ENCODE measurements at regions not wholly inside any gene's neighbourhood (a gene's known extent, or its start where the extent isn't known, plus 50 kb on each side); places are given as distances from the start of the nearest gene placed in this dataset.

DNA sequence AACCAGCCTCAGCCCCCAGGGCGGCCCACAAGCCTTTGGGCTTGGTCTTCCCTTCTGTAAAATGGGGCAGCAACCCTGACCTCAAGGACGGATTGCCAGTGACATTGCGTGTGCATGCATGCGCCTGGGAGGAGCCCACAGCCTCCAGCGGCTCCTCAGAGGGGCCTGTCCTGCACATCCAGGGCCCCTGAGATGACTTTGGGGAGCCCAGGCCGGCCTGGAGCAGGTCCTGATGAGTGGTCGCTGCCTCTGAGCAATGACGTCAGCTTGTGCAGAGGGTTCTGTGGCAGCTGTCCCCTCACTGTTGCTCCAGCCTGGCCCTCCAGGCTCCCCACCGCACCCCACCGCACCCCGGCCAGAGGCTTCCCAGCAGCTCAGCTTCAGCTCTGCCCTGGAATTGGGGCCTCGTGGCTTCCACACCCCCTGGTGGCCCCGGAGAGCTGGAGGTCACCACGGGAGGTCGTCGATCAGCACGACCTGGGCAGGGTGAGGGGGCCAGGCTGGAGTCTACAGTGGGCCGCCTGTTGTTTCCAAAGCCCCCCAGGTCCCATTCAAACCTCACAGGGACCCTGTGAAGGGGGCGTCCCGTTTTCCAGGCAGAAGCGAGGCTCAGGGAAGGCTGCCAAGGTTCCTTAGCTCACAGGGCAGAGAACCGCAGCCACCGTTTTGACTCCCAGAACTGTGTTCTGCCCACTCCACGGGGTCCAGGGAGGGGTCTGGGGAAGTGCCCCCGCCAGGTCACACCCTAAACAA is 341.8 kb downstream of the SEC14L1 start:
- Histone ChIP-seq H3K79me1 (ENCODE audit: low read depth, low read length) (peaks cover 48% of the 10 kb centered on the region), H3K36me3 (replicated peaks in 1 of 2; ENCODE audit: control insufficient read depth in 2 of 2, insufficient read depth in 2 of 2, low read length in 2 of 2) (peaks cover 41 to 84% of the 10 kb centered on the region in 2 donors), H2BK12ac (ENCODE audit: low read length) (no peak overlapping the region), H3K23ac (ENCODE audit: low read depth, low read length, poor library complexity) (peak overlapping the region; percentile 50), H4K91ac (ENCODE audit: low read depth, low read length, poor library complexity) (peak overlapping the region; percentile 59), H2BK5ac (ENCODE audit: low read length) (peak overlapping the region; percentile 69), H3K4me1 (ENCODE audit: control insufficient read depth in 2 of 2, insufficient read depth in 1 of 2, low read depth in 1 of 2, low read length in 2 of 2) (peaks cover 19 to 25% of the 10 kb centered on the region in 2 donors), H3K18ac (ENCODE audit: low read length) (peak overlapping the region; percentile 44), H2BK120ac (ENCODE audit: low read depth, low read length) (no peak overlapping the region), H2BK15ac (ENCODE audit: low read length) (no peak overlapping the region), H3K27me3 (ENCODE audit: control insufficient read depth in 3 of 3, insufficient read depth in 3 of 3, low read depth in 1 of 3, low read length in 3 of 3) (no peaks in the 10 kb centered on the region), H3K14ac (ENCODE audit: low read length) (peak overlapping the region; percentile 21), H4K8ac (ENCODE audit: low read depth, low read length) (no peak overlapping the region), H2AFZ (ENCODE audit: low read length) (no peak overlapping the region), H3K9ac (ENCODE audit: low read depth, low read length, poor library complexity) (peak overlapping the region; percentile 44), H3K4ac (ENCODE audit: low read length) (no peak overlapping the region), H3K4me3 (ENCODE audit: low read length in 2 of 2) (no peak overlapping the region), H3K27ac (replicated peaks; ENCODE audit: low read length) (no peak overlapping the region), H3K9me3 (replicated peaks in 1 of 2; ENCODE audit: control insufficient read depth in 2 of 2, insufficient read depth in 1 of 2, low read depth in 1 of 2, low read length in 2 of 2) (peaks cover 0 to 3% of the 10 kb centered on the region in 2 donors), H3K4me2 (ENCODE audit: insufficient read depth, low read length, poor library complexity, severe bottlenecking) (no peak overlapping the region), H2AK5ac (ENCODE audit: low read depth, low read length) (no peak overlapping the region)
- no peak for DNase-seq (ENCODE audit: low spot score)
- WGBS, 2 donors (ENCODE audit: extremely low coverage in 2 of 2, insufficient read length in 2 of 2, insufficient replicate concordance in 1 of 2): no CpG with 5 or more reads among the region's 25 CpGs

DNA sequence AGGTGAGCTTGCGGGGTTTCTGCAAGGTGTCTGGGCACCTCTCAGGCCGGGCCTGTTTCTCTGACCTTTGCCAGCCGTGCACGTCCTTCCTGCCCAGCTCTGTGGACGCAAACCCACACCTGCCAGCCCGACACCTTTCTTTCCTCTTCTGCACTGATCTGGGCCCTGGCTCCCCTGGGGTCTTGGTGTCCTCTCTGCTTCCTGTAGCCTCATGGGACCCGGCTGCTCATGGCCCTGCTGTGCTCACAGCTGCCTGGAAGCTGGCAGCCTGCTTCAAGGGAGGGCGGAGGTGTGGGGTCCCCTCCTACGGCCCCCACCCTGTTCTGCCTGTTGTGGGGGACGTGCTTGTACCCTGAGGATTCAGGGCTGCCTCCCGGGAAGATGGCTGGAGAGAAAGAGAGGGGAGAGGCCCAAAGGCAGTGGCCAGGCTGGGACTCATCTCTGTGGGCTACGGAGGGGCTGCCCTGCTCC is 342.4 kb downstream of the SEC14L1 start:
- H2BK120ac ChIP-seq (ENCODE audit: low read depth, low read length): no peak overlapping the region
- no peak overlapping the region for H3K23ac ChIP-seq (ENCODE audit: low read depth, low read length, poor library complexity)
- H3K9me3 ChIP-seq (replicated peaks in 1 of 2; ENCODE audit: control insufficient read depth in 2 of 2, insufficient read depth in 1 of 2, low read depth in 1 of 2, low read length in 2 of 2): peaks cover 0 to 3% of the 10 kb centered on the region in 2 donors
- no peak overlapping the region for H3K27ac ChIP-seq (replicated peaks; ENCODE audit: low read length)
- H3K4me2 ChIP-seq (ENCODE audit: insufficient read depth, low read length, poor library complexity, severe bottlenecking): no peak overlapping the region
- H2BK12ac ChIP-seq (ENCODE audit: low read length): no peak overlapping the region
- peaks cover 51% of the 10 kb centered on the region for H3K79me1 ChIP-seq (ENCODE audit: low read depth, low read length)
- peaks cover 46 to 84% of the 10 kb centered on the region in 2 donors for H3K36me3 ChIP-seq (replicated peaks in 1 of 2; ENCODE audit: control insufficient read depth in 2 of 2, insufficient read depth in 2 of 2, low read length in 2 of 2)
- no peak overlapping the region for H2BK15ac ChIP-seq (ENCODE audit: low read length)
- no peaks in the 10 kb centered on the region for H3K27me3 ChIP-seq (ENCODE audit: control insufficient read depth in 3 of 3, insufficient read depth in 3 of 3, low read depth in 1 of 3, low read length in 3 of 3)
- no peak overlapping the region for H3K4ac ChIP-seq (ENCODE audit: low read length)
- H3K4me1 ChIP-seq (ENCODE audit: control insufficient read depth in 2 of 2, insufficient read depth in 1 of 2, low read depth in 1 of 2, low read length in 2 of 2): peaks cover 19 to 25% of the 10 kb centered on the region in 2 donors
- H4K8ac ChIP-seq (ENCODE audit: low read depth, low read length): no peak overlapping the region
- no peak overlapping the region for H2AK5ac ChIP-seq (ENCODE audit: low read depth, low read length)
- no peak overlapping the region for H3K4me3 ChIP-seq (ENCODE audit: low read length in 2 of 2)
- H2AFZ ChIP-seq (ENCODE audit: low read length): no peak overlapping the region
- WGBS, 2 donors (ENCODE audit: extremely low coverage in 2 of 2, insufficient read length in 2 of 2, insufficient replicate concordance in 1 of 2): no CpG with 5 or more reads among the region's 12 CpGs
- peak overlapping the region; percentile 44 for H3K9ac ChIP-seq (ENCODE audit: low read depth, low read length, poor library complexity)
- H3K14ac ChIP-seq (ENCODE audit: low read length): peak overlapping the region; percentile 21
- H4K91ac ChIP-seq (ENCODE audit: low read depth, low read length, poor library complexity): no peak overlapping the region
- peak overlapping the region; percentile 69 for H2BK5ac ChIP-seq (ENCODE audit: low read length)
- peak overlapping the region; percentile 13 for H3K18ac ChIP-seq (ENCODE audit: low read length)
- no peak for DNase-seq (ENCODE audit: low spot score)

DNA sequence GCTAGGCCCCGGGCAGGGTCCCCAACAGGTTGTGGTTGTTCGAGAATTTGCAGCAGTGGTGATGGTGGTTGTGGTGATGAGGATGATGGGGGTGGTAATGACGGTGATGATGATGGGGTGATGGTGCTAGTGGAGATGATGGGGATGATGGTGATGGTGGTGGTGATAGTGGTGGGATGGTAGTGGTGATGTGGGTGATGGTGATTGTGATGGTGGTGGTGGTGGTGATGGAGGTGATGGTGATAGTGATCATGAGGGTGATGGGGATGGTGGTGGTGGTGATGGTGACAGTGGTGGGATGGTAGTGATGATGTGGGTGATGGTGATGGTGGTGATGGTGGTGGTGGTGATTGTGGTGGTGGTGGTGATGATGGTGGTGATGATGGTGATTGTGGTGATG is 343.3 kb downstream of the SEC14L1 start:
- Histone ChIP-seq H3K4me3 (ENCODE audit: low read length in 2 of 2) (no peak overlapping the region), H3K9me3 (replicated peaks in 1 of 2; ENCODE audit: control insufficient read depth in 2 of 2, insufficient read depth in 1 of 2, low read depth in 1 of 2, low read length in 2 of 2) (peaks cover 0 to 10% of the 10 kb centered on the region in 2 donors), H2BK5ac (ENCODE audit: low read length) (no peak overlapping the region), H3K4me2 (ENCODE audit: insufficient read depth, low read length, poor library complexity, severe bottlenecking) (no peak overlapping the region), H3K23ac (ENCODE audit: low read depth, low read length, poor library complexity) (peak overlapping the region; percentile 47), H2BK15ac (ENCODE audit: low read length) (no peak overlapping the region), H3K9ac (ENCODE audit: low read depth, low read length, poor library complexity) (peak overlapping the region; percentile 3), H4K91ac (ENCODE audit: low read depth, low read length, poor library complexity) (no peak overlapping the region), H3K4ac (ENCODE audit: low read length) (no peak overlapping the region), H2BK120ac (ENCODE audit: low read depth, low read length) (no peak overlapping the region), H2AFZ (ENCODE audit: low read length) (no peak overlapping the region), H3K27me3 (ENCODE audit: control insufficient read depth in 3 of 3, insufficient read depth in 3 of 3, low read depth in 1 of 3, low read length in 3 of 3) (no peaks in the 10 kb centered on the region), H3K18ac (ENCODE audit: low read length) (no peak overlapping the region), H3K14ac (ENCODE audit: low read length) (no peak overlapping the region), H3K27ac (replicated peaks; ENCODE audit: low read length) (no peak overlapping the region), H2BK12ac (ENCODE audit: low read length) (no peak overlapping the region), H2AK5ac (ENCODE audit: low read depth, low read length) (no peak overlapping the region), H3K36me3 (replicated peaks in 1 of 2; ENCODE audit: control insufficient read depth in 2 of 2, insufficient read depth in 2 of 2, low read length in 2 of 2) (peaks cover 54 to 86% of the 10 kb centered on the region in 2 donors), H4K8ac (ENCODE audit: low read depth, low read length) (no peak overlapping the region), H3K79me1 (ENCODE audit: low read depth, low read length) (peaks cover 49% of the 10 kb centered on the region), H3K4me1 (ENCODE audit: control insufficient read depth in 2 of 2, insufficient read depth in 1 of 2, low read depth in 1 of 2, low read length in 2 of 2) (peaks cover 11 to 23% of the 10 kb centered on the region in 2 donors)
- DNase-seq (ENCODE audit: low spot score): no peak
- WGBS, 2 donors (ENCODE audit: extremely low coverage in 2 of 2, insufficient read length in 2 of 2, insufficient replicate concordance in 1 of 2): 100% methylated on average over 1 of the region's 3 CpGs; no CpG with 5 or more reads in 1 of the 2 donors

DNA sequence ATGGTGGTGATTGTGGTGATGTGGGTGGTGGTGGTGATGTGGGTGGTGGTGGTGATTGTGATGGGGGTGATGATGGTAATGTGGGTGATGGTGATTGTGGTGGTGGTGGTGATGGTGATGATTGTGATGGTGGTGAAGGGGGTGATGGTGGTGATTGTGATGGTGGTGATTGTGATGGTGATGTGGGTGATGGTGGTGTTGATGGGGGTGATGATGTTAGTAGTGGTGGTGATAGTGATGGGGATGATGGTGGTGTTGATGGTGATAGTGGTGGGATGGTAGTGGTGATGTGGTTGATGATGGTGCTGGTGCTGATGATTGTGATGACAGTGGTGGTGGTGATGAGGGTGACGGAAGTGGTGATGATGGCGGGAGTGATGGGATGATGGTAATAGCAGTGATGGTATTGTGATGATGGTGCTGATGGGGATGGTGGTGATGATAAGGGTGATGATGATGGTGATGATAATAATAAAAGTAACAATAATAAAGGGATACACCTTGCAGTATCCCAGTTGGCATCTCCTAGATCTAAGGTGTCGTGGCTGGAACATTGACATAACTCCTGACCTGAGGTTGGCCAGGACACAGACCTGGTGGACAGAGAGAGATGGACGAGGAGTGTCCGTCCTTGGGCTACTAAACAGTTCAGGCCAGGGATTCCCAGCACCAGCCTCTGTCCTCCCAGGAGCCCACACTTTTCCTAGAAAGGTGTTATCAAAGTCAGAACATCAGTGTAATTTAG is 344.5 kb downstream of the SEC14L1 start:
- Histone ChIP-seq H3K4ac (ENCODE audit: low read length) (no peak overlapping the region), H2BK120ac (ENCODE audit: low read depth, low read length) (no peak overlapping the region), H2AFZ (ENCODE audit: low read length) (no peak overlapping the region), H3K36me3 (replicated peaks in 1 of 2; ENCODE audit: control insufficient read depth in 2 of 2, insufficient read depth in 2 of 2, low read length in 2 of 2) (peaks cover 62 to 94% of the 10 kb centered on the region in 2 donors), H2AK5ac (ENCODE audit: low read depth, low read length) (no peak overlapping the region), H3K79me1 (ENCODE audit: low read depth, low read length) (peaks cover 50% of the 10 kb centered on the region), H3K27ac (replicated peaks; ENCODE audit: low read length) (no peak overlapping the region), H3K4me1 (ENCODE audit: control insufficient read depth in 2 of 2, insufficient read depth in 1 of 2, low read depth in 1 of 2, low read length in 2 of 2) (peaks cover 0 to 12% of the 10 kb centered on the region in 2 donors), H4K91ac (ENCODE audit: low read depth, low read length, poor library complexity) (no peak overlapping the region), H3K4me3 (ENCODE audit: low read length in 2 of 2) (no peak overlapping the region), H3K18ac (ENCODE audit: low read length) (no peak overlapping the region), H3K27me3 (ENCODE audit: control insufficient read depth in 3 of 3, insufficient read depth in 3 of 3, low read depth in 1 of 3, low read length in 3 of 3) (no peaks in the 10 kb centered on the region), H3K9me3 (replicated peaks in 1 of 2; ENCODE audit: control insufficient read depth in 2 of 2, insufficient read depth in 1 of 2, low read depth in 1 of 2, low read length in 2 of 2) (peaks cover 0 to 10% of the 10 kb centered on the region in 2 donors), H2BK5ac (ENCODE audit: low read length) (no peak overlapping the region), H3K9ac (ENCODE audit: low read depth, low read length, poor library complexity) (peak overlapping the region; percentile 34), H2BK12ac (ENCODE audit: low read length) (no peak overlapping the region), H3K4me2 (ENCODE audit: insufficient read depth, low read length, poor library complexity, severe bottlenecking) (no peak overlapping the region), H3K14ac (ENCODE audit: low read length) (no peak overlapping the region), H4K8ac (ENCODE audit: low read depth, low read length) (no peak overlapping the region), H3K23ac (ENCODE audit: low read depth, low read length, poor library complexity) (peak overlapping the region; percentile 6), H2BK15ac (ENCODE audit: low read length) (no peak overlapping the region)
- no peak for DNase-seq (ENCODE audit: low spot score)
- WGBS, 2 donors (ENCODE audit: extremely low coverage in 2 of 2, insufficient read length in 2 of 2, insufficient replicate concordance in 1 of 2): 100% methylated on average over 2 of the region's 5 CpGs; no CpG with 5 or more reads in 1 of the 2 donors
